SK-N-SH treated with all-trans-retinoic acid at 6 μM for 48 hours (cell line): ENCODE measurements at regions not wholly inside any gene's neighbourhood (a gene's known extent, or its start where the extent isn't known, plus 50 kb on each side); places are given as distances from the start of the nearest gene placed in this dataset.

Source experiments
- ATAC-seq: fragments of 200-7000 bp; cut with Tn5 transposase; 3 replicates; pipeline ENCODE4 v1.9.1; 2020; ENCODE audit warnings: mild to moderate bottlenecking, moderate library complexity
- ARNTL ChIP-seq: fragments of 450-650 bp; formaldehyde crosslinking; IDR thresholded peaks from 2 replicates; pipeline ENCODE4 v1.5.0; 2020; ENCODE audit warnings: low read depth, mild to moderate bottlenecking, moderate library complexity, borderline replicate concordance
- BACH2 ChIP-seq: fragments of 250-450 bp; sonication (Bioruptor Pico); IDR thresholded peaks from 2 replicates; pipeline ENCODE4 v1.9.0; 2021; ENCODE audit warnings: mild to moderate bottlenecking, borderline replicate concordance
- CREB5 ChIP-seq: fragments of 250-450 bp; sonication (Bioruptor Pico); IDR thresholded peaks from 2 replicates; pipeline ENCODE4 v1.5.1; 2020; ENCODE audit warnings: low read depth, mild to moderate bottlenecking, moderate library complexity
- CSDC2 ChIP-seq: fragments of 250-450 bp; sonication (Bioruptor Pico); IDR thresholded peaks from 2 replicates; pipeline ENCODE4 v1.5.0; 2020; ENCODE audit warnings: mild to moderate bottlenecking, moderate library complexity
- CSRNP3 ChIP-seq: fragments of 250-450 bp; sonication (Bioruptor Pico); IDR thresholded peaks from 2 replicates; pipeline ENCODE4 v1.5.1; 2021; ENCODE audit warnings: mild to moderate bottlenecking, moderate library complexity
- ESRRG ChIP-seq: fragments of 250-450 bp; sonication (Bioruptor Pico); IDR thresholded peaks from 2 replicates; pipeline ENCODE4 v1.6.1; 2021; ENCODE audit warnings: mild to moderate bottlenecking
- ISL1 ChIP-seq: fragments of 250-450 bp; sonication (Bioruptor Pico); IDR thresholded peaks from 2 replicates; pipeline ENCODE4 v2.1.2; 2022; ENCODE audit warnings: mild to moderate bottlenecking, moderate library complexity
- PATZ1 ChIP-seq: fragments of 250-450 bp; sonication (Bioruptor Pico); IDR thresholded peaks from 2 replicates; pipeline ENCODE4 v1.8.0; 2020; ENCODE audit warnings: mild to moderate bottlenecking, moderate library complexity, borderline replicate concordance
- POU6F1 ChIP-seq: fragments of 250-450 bp; sonication (Bioruptor Pico); IDR thresholded peaks from 2 replicates; pipeline ENCODE4 v1.8.0; 2021; ENCODE audit warnings: low read depth, mild to moderate bottlenecking, moderate library complexity, borderline replicate concordance
- PPARA ChIP-seq: fragments of 250-450 bp; sonication (Bioruptor Pico); IDR thresholded peaks from 2 replicates; pipeline ENCODE4 v1.5.0; 2020; ENCODE audit warnings: mild to moderate bottlenecking, borderline replicate concordance
- RARB ChIP-seq: fragments of 250-450 bp; sonication (Bioruptor Pico); IDR thresholded peaks from 2 replicates; pipeline ENCODE4 v1.8.0; 2021; ENCODE audit warnings: mild to moderate bottlenecking, moderate library complexity
- SNAI2 ChIP-seq: fragments of 250-450 bp; sonication (Bioruptor Pico); IDR thresholded peaks from 2 replicates; pipeline ENCODE4 v1.5.0; 2020; ENCODE audit warnings: mild to moderate bottlenecking, moderate library complexity
- TCF4 ChIP-seq: fragments of 250-450 bp; sonication (Bioruptor Pico); IDR thresholded peaks from 2 replicates; pipeline ENCODE4 v1.8.0; 2021; ENCODE audit warnings: mild to moderate bottlenecking, moderate library complexity, borderline replicate concordance
- TOX ChIP-seq: fragments of 250-450 bp; sonication (Bioruptor Pico); IDR thresholded peaks from 2 replicates; pipeline ENCODE4 v1.8.0; 2021; ENCODE audit warnings: mild to moderate bottlenecking, moderate library complexity, borderline replicate concordance
- ZFP3 ChIP-seq: fragments of 250-450 bp; sonication (Bioruptor Pico); IDR thresholded peaks from 2 replicates; pipeline ENCODE4 v1.5.0; 2020; ENCODE audit warnings: mild to moderate bottlenecking, moderate library complexity
- ZFP30 ChIP-seq: fragments of 450-650 bp; formaldehyde crosslinking; IDR thresholded peaks from 2 replicates; pipeline ENCODE4 v1.5.0; 2022; ENCODE audit warnings: mild to moderate bottlenecking, moderate library complexity
- ZNF565 ChIP-seq: fragments of 450-650 bp; formaldehyde crosslinking; conservative IDR thresholded peaks from 2 replicates; pipeline ENCODE4 v1.5.0; 2020; ENCODE audit warnings: low read depth, mild to moderate bottlenecking, moderate library complexity
- ZNF70 ChIP-seq: fragments of 450-650 bp; formaldehyde crosslinking; IDR thresholded peaks from 2 replicates; pipeline ENCODE4 v1.5.0; 2020; ENCODE audit warnings: mild to moderate bottlenecking, moderate library complexity
- ZNF8 ChIP-seq: fragments of 450-650 bp; formaldehyde crosslinking; IDR thresholded peaks from 2 replicates; pipeline ENCODE4 v1.5.0; 2020; ENCODE audit warnings: mild to moderate bottlenecking, moderate library complexity
- TF ChIP-seq, protein P1 (sequence below): fragments of 250-450 bp; sonication (Bioruptor Pico); IDR thresholded peaks from 2 replicates; pipeline ENCODE4 v1.5.0; 2020; ENCODE audit warnings: mild to moderate bottlenecking, moderate library complexity

DNA sequence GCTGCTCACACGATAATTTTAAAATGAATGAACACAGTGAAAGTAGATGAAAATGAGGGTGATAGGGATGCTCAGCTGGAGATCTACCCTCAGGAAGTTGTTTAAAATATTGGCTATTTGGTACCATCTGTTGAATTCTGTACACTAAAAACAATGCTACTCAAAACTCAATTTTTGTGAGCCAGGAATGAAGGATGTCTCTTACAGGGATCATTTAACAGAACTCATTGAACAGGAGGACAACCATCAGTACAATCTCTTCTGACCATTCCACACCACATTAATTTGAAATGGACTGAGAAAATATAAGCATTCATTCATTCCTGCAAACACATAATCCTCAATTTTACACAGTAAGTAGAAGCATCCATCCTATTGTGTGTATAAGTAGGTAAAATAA, 1355.1 kb upstream of the CRIM1 start (continued):
- TF ChIP-seq POU6F1 (CRISPR knock-in tag) (no peak), CSDC2 (CRISPR knock-in tag) (no peak), ESRRG (no peak)

DNA sequence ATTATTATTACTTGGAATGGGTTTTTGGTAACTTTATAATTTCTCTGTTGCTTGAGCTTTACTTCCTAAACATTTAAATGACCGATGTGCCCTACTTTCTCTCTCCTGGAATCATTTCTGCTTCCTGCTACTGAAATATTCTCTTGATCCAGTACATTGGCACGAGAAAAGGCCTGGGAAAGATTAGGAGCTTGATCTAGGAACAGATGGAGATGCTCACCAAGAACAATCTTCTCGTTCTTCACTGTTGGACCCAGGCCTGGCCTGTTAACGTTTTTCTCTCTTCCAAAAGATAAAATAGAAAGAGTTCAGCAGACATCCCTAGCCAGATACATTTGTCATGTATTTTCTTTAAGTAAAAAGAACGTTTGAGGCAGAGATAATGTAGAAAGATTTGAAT, 1356.8 kb upstream of the CRIM1 start:
- TF ChIP-seq TOX (CRISPR knock-in tag), result no peak
- ATAC-seq, result no peak

DNA sequence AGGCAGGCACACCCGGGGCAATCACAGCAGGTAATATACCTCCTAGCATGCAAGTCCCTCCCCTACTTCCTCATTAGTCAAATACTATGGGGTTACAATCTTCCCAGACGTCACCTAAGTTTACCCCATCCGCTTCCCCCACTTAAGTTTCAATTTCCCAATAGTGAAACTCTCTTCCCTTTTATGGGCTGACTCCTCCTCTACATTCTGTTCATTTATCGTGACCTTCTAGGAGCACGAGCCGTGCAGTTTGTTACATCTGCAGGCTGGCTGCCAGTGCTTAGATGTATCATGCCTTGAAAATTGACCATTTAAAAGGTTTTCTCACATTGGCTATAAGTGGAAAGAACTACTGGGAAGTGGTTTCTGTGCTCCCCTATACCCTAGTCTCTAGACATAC, 1357.8 kb upstream of the CRIM1 start:
- TF ChIP-seq CSDC2 (CRISPR knock-in tag) (no peak), ZNF8 (CRISPR knock-in tag) (no peak), BACH2 (no peak), RARB (CRISPR knock-in tag) (no peak), ZNF565 (no peak), TCF4 (CRISPR knock-in tag) (no peak), CSRNP3 (CRISPR knock-in tag) (no peak), ESRRG (no peak), ZFP30 (CRISPR knock-in tag) (no peak), ISL1 (CRISPR knock-in tag) (no peak), ARNTL (CRISPR knock-in tag) (no peak)
- TF ChIP-seq, protein P1, sequence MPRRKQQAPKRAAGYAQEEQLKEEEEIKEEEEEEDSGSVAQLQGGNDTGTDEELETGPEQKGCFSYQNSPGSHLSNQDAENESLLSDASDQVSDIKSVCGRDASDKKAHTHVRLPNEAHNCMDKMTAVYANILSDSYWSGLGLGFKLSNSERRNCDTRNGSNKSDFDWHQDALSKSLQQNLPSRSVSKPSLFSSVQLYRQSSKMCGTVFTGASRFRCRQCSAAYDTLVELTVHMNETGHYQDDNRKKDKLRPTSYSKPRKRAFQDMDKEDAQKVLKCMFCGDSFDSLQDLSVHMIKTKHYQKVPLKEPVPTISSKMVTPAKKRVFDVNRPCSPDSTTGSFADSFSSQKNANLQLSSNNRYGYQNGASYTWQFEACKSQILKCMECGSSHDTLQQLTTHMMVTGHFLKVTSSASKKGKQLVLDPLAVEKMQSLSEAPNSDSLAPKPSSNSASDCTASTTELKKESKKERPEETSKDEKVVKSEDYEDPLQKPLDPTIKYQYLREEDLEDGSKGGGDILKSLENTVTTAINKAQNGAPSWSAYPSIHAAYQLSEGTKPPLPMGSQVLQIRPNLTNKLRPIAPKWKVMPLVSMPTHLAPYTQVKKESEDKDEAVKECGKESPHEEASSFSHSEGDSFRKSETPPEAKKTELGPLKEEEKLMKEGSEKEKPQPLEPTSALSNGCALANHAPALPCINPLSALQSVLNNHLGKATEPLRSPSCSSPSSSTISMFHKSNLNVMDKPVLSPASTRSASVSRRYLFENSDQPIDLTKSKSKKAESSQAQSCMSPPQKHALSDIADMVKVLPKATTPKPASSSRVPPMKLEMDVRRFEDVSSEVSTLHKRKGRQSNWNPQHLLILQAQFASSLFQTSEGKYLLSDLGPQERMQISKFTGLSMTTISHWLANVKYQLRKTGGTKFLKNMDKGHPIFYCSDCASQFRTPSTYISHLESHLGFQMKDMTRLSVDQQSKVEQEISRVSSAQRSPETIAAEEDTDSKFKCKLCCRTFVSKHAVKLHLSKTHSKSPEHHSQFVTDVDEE (CRISPR knock-in tag), result no peak
- no peak for ATAC-seq

DNA sequence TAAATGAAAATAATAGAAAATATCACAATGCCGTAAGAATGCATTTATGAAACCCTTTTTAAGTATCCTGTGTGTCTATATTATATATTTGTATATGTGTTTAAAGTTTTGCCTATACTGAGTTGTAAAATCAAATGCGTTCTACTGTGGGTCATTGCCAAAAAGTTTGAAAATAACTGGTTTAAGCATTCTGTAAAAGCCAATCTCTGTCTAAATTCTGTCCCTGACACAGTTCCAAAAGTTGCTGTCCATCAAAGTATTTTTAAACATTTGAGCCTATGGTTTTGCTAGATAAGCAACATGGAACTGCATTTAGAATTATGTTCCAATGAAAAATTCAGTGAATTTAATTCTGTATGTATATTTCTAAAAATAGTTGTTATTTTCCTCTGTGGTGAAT, 1360.4 kb upstream of the CRIM1 start:
- ATAC-seq, result no peak
- TF ChIP-seq ZFP30 (CRISPR knock-in tag), result no peak
- TF ChIP-seq ZNF8 (CRISPR knock-in tag), result no peak
- no peak for TF ChIP-seq POU6F1 (CRISPR knock-in tag)
- no peak for TF ChIP-seq ZNF565
- no peak for TF ChIP-seq ARNTL (CRISPR knock-in tag)
- TF ChIP-seq, protein P1 (CRISPR knock-in tag), result no peak
- TF ChIP-seq SNAI2 (CRISPR knock-in tag), result no peak
- TF ChIP-seq ESRRG, result no peak
- TF ChIP-seq CREB5 (CRISPR knock-in tag), result no peak
- no peak for TF ChIP-seq ISL1 (CRISPR knock-in tag)
- no peak for TF ChIP-seq TOX (CRISPR knock-in tag)
- no peak for TF ChIP-seq CSRNP3 (CRISPR knock-in tag)
- no peak for TF ChIP-seq ZNF70
- TF ChIP-seq ZFP3 (CRISPR knock-in tag), result no peak
- no peak for TF ChIP-seq CSDC2 (CRISPR knock-in tag)
- TF ChIP-seq PATZ1, result no peak
- no peak for TF ChIP-seq PPARA (CRISPR knock-in tag)
- TF ChIP-seq RARB (CRISPR knock-in tag), result no peak
